ENCODE measurements at regions not wholly inside any gene's neighbourhood (a gene's known extent, or its start where the extent isn't known, plus 50 kb on each side); places are given as distances from the start of the nearest gene placed in this dataset.

- Histone ChIP-seq H3K36me3 (replicated peaks) (no peaks in the 10 kb centered on the region), H3K4me3 (ENCODE audit: low read depth, low read length) (no peak overlapping the region), H3K27ac (no peak overlapping the region), H3K27me3 (replicated peaks) (no peaks in the 10 kb centered on the region)
- no peak for TF ChIP-seq CTCF (IDR thresholded peaks at IDR 0.05; ENCODE audit: low read depth, low read length, missing control alignments)
- in situ Hi-C loops (cut with HindIII; ENCODE audit: low pct_ligation_motif_present, low sequenced_read_pairs): no loop called here
- no peak for DNase-seq
Observed at GRCh38 chr6:2480267-2480966, 235.0 kb upstream of the GMDS start.

- H3K27ac ChIP-seq: peak overlapping the region; percentile 26
- no peaks in the 10 kb centered on the region for H3K27me3 ChIP-seq (replicated peaks)
- DNase-seq: peak; percentile 86
- H3K36me3 ChIP-seq (replicated peaks): no peaks in the 10 kb centered on the region
- in situ Hi-C loops (cut with HindIII; ENCODE audit: low pct_ligation_motif_present, low sequenced_read_pairs): no loop called here
- no peak overlapping the region for H3K4me3 ChIP-seq (ENCODE audit: low read depth, low read length)
- no peak for TF ChIP-seq CTCF (IDR thresholded peaks at IDR 0.05; ENCODE audit: low read depth, low read length, missing control alignments)
Observed at GRCh38 chr6:2478200-2478599, 232.8 kb upstream of the GMDS start.

GRCh38 chr6:2477666-2478065, 232.3 kb upstream of the GMDS start:
- in situ Hi-C loops (cut with HindIII; ENCODE audit: low pct_ligation_motif_present, low sequenced_read_pairs): no loop called here
- no peak for TF ChIP-seq CTCF (IDR thresholded peaks at IDR 0.05; ENCODE audit: low read depth, low read length, missing control alignments)
- Histone ChIP-seq H3K27ac (peak overlapping the region; percentile 26), H3K4me3 (ENCODE audit: low read depth, low read length) (no peak overlapping the region), H3K27me3 (replicated peaks) (no peaks in the 10 kb centered on the region), H3K36me3 (replicated peaks) (no peaks in the 10 kb centered on the region)
- DNase-seq: no peak

- Histone ChIP-seq H3K27ac (no peak overlapping the region), H3K27me3 (replicated peaks) (no peaks in the 10 kb centered on the region), H3K36me3 (replicated peaks) (no peaks in the 10 kb centered on the region), H3K4me3 (ENCODE audit: low read depth, low read length) (no peak overlapping the region)
- no peak for TF ChIP-seq CTCF (IDR thresholded peaks at IDR 0.05; ENCODE audit: low read depth, low read length, missing control alignments)
- in situ Hi-C loops (cut with HindIII; ENCODE audit: low pct_ligation_motif_present, low sequenced_read_pairs): no loop called here
- DNase-seq: no peak
Observed at GRCh38 chr6:2477250-2477649, 231.8 kb upstream of the GMDS start.

- peak; percentile 32 for DNase-seq
- no peaks in the 10 kb centered on the region for H3K27me3 ChIP-seq (replicated peaks)
- no peak overlapping the region for H3K4me3 ChIP-seq (ENCODE audit: low read depth, low read length)
- H3K27ac ChIP-seq: no peak overlapping the region
- in situ Hi-C loops (cut with HindIII; ENCODE audit: low pct_ligation_motif_present, low sequenced_read_pairs): no loop called here
- H3K36me3 ChIP-seq (replicated peaks): no peaks in the 10 kb centered on the region
- no peak for TF ChIP-seq CTCF (IDR thresholded peaks at IDR 0.05; ENCODE audit: low read depth, low read length, missing control alignments)
Observed at GRCh38 chr6:2476376-2476775, 231.0 kb upstream of the GMDS start.

GRCh38 chr6:2471472-2471871, 226.1 kb upstream of the GMDS start:
- Histone ChIP-seq H3K27ac (no peak overlapping the region), H3K4me3 (ENCODE audit: low read depth, low read length) (no peak overlapping the region), H3K27me3 (replicated peaks) (no peaks in the 10 kb centered on the region), H3K36me3 (replicated peaks) (no peaks in the 10 kb centered on the region)
- DNase-seq: no peak
- no peak for TF ChIP-seq CTCF (IDR thresholded peaks at IDR 0.05; ENCODE audit: low read depth, low read length, missing control alignments)
- in situ Hi-C loops (cut with HindIII; ENCODE audit: low pct_ligation_motif_present, low sequenced_read_pairs): no loop called here
